DND-41 (cell line): ENCODE measurements at regions not wholly inside any gene's neighbourhood (a gene's known extent, or its start where the extent isn't known, plus 50 kb on each side); places are given as distances from the start of the nearest gene placed in this dataset.

Experiments
- EZH2 ChIP-seq: IDR thresholded peaks from 3 replicates; pipeline ENCODE4 v1.6.1; 2012; ENCODE audit warnings: borderline replicate concordance, low read depth, mild to moderate bottlenecking, moderate library complexity, low read length, inconsistent platforms; ENCODE audit not compliant: severe bottlenecking
- TF ChIP-seq, protein P1 (sequence below): IDR thresholded peaks from 2 replicates; pipeline ENCODE4 v1.5.1; 2012; ENCODE audit warnings: borderline replicate concordance, low read length, moderate library complexity, mild to moderate bottlenecking; ENCODE audit not compliant: poor library complexity, severe bottlenecking; ENCODE audit errors: extremely low read depth

DNA sequence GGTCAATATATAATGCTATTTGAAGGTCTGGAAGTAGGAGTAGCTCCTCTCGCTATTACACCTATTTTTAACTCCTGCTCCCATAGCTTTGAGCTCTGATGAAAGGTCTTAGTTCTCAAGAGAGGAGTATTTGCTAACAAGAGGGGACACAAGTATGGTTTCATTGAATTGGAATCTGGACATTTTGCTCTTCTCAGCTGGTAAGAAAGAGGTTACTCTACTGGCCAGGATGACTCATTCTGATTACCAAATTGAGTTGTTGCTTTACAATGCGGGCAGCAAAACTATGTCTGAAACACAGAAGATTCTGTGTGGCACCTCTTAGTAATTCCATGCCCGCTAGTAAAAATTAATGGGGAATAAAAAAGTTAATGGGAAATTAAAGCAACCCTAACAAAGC is 63.6 kb upstream of the EP300 start:
- TF ChIP-seq, protein P1, sequence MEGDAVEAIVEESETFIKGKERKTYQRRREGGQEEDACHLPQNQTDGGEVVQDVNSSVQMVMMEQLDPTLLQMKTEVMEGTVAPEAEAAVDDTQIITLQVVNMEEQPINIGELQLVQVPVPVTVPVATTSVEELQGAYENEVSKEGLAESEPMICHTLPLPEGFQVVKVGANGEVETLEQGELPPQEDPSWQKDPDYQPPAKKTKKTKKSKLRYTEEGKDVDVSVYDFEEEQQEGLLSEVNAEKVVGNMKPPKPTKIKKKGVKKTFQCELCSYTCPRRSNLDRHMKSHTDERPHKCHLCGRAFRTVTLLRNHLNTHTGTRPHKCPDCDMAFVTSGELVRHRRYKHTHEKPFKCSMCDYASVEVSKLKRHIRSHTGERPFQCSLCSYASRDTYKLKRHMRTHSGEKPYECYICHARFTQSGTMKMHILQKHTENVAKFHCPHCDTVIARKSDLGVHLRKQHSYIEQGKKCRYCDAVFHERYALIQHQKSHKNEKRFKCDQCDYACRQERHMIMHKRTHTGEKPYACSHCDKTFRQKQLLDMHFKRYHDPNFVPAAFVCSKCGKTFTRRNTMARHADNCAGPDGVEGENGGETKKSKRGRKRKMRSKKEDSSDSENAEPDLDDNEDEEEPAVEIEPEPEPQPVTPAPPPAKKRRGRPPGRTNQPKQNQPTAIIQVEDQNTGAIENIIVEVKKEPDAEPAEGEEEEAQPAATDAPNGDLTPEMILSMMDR: no peak
- TF ChIP-seq EZH2: no peak
